ENCODE measurements at regions not wholly inside any gene's neighbourhood (a gene's known extent, or its start where the extent isn't known, plus 50 kb on each side); places are given as distances from the start of the nearest gene placed in this dataset.
A peak's percentile ranks its signal among the peaks of the same experiment; 100 is the strongest.

DNA sequence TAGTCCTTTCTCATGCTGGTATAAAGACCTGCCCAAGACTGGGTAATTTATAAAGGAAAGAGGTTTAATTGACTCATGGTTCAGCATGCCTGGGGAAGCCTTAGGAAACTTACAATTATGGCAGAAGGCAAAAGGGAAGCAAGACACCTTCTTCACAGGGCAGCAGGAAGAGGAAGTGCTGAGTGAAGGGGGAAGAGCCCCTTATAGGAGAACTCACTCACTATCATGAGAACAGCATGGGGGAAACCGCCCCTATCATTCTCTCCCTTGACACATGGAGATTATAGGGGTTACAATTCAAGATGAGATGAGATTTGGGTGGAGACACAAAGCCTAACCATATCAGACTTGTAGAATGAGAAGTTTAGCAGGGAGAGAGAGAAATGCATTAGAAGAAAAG, 373.3 kb upstream of the DIAPH2 start:
- DNase-seq (ENCODE audit: low spot score): no peak

DNA sequence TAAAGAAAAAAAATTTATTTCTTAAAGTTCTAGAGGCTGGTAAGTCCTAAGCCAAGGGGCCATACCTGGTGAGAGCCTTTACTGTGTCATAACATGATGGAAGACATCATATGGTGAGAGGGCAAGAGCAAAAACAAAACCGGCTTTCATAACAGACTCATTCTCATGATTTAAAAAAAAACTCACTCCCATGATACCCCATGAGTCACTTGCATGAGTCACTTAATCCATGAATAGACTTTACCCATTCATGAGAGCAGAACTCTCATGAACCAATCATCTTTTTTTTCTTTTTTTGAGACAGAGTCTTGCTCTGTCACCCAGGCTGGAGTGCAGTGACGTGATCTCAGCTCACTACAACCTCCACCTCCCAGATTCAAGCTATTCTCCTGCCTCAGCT, 369.7 kb upstream of the DIAPH2 start:
- DNase-seq (ENCODE audit: low spot score): no peak

DNA sequence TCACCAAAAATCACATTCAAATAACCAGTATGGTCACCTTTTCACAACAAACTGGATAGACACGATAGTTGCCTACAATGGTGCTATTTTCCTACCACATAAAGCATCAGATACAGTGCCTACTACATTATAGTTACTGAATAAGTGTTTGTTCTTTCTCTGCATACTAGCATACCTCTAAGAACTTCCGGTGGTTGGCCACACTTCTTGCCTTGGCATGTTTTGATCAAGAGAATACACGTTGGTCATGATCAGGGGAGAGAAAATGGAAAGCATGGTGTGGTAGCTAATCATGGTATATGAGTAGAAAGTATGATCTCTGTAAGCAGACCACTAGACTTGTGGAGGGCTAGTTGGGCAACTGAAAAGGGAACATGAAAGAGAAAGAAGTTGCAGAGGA, 322.8 kb upstream of the DIAPH2 start:
- DNase-seq (ENCODE audit: low spot score): no peak

DNA sequence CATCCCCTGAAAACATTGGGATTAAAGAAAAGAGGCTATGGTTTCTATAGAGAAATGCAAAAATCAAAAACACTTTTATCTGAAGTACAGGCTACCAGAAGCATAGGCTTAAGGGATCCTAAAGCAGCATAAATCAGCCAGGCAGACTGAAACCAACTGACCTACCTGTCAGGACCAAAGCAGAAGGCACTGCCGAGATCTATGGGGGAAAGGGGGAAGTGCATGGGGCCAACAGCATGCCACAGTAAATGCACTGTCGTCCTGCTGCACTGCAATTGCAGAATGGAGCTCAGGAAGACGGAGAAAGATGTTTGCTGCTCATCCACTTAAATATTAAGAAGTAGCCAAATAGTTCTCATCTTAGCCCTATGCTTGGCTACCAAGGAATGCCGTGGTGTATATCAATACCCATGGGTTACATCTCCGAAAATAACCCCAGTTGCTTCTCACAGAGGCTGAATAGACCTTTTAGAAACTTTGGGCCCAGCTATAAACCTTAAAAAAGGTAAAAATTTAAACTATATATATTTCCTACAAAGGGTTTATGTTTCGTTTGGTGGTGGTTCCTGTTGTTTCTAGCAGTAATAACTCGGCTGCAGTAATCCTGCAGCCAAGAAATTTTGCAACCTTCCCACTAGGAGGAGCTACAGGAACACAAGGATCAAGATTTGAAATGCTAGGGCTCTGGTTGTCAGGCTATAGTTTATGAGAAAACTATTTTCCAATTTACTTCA, 312.2 kb upstream of the DIAPH2 start:
- peak; percentile 44 for DNase-seq (ENCODE audit: low spot score)

DNA sequence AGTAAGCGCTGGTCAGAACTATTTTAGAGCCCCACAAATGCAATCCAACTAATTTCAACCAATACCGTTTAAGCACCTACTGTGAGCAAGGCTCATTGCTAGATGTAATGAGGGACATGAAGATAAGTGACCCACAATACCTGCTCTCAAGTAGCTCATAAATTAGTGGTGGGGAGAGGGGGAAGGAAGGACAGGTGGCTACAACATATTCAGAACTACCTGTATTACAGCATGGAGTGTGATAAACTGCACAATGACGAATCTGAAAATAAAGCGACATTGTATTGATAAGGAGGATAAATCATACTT, 311.6 kb upstream of the DIAPH2 start:
- no peak for DNase-seq (ENCODE audit: low spot score)

DNA sequence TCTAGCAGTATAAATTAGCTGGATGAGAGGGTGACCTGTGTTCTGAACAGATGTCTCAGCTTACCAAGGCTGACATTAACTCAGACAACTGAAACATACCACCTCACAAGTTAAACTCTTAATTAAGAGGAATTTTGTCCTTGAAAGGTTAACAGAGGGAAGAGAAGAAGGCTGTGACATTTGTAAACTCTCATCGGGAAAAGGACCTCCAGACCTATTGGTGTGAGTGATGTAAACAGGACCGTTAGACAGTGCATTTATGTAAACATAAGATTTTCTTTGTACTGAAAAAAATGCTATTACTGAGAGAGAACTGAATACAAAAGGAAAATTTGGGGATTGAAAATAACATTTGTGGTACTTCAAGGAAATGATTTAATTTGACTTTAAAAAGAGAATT, 308.4 kb upstream of the DIAPH2 start:
- DNase-seq (ENCODE audit: low spot score): no peak

DNA sequence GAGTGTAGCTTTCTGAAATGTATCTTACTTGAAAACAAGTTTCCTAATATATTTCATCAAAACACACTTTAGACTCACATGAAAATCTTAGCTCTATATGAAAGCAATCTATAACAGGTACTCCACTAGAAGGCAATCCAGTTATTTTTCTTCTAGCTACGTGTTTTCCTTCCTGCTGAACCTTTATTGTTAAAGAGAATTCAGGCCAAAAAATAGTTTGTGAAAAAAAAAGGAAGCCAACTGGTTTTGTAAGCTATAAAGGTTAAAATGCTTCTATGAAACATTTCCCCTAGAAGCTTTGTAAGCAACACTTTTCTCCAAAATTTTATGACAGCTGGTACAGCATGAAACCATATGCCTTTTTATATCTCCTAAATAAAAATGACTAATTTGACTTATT, 304.7 kb upstream of the DIAPH2 start:
- no peak for DNase-seq (ENCODE audit: low spot score)

DNA sequence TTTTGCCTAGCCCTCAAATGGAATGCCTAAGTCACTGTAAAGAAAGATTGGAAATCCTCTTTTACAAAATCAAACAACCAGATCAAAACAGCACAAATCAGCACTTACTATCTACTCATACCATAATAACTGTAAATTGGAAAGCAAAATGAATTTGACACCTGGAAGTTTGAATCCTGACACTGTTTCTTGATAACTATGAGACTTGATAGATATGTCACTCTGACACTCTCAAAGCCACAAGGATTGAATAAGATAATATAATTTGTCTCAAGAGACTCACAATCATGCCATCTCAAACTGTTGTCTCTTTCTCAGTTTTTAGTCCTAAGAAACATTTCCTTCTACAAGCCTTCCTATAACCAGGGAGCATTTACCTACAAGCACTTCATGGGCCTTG, 302.6 kb upstream of the DIAPH2 start:
- no peak for DNase-seq (ENCODE audit: low spot score)

DNA sequence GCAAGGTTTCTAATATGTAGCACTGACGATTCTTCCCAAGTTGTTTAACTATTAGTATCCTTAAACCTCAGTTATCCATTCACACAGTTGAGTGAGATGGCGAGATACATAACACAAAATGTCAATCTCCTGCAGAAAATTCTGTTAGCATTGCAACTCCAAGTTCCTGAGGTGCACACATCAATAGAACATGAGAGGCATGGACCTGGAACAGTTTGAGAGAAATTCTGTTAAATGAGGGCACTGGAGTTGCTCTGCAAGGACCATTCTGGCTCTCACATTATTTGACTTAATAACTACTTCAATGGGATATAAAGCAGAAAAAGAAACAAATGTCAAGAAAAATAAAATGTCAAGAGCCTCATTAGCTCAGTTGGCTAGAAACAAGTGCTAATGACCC, 301.2 kb upstream of the DIAPH2 start:
- no peak for DNase-seq (ENCODE audit: low spot score)

DNA sequence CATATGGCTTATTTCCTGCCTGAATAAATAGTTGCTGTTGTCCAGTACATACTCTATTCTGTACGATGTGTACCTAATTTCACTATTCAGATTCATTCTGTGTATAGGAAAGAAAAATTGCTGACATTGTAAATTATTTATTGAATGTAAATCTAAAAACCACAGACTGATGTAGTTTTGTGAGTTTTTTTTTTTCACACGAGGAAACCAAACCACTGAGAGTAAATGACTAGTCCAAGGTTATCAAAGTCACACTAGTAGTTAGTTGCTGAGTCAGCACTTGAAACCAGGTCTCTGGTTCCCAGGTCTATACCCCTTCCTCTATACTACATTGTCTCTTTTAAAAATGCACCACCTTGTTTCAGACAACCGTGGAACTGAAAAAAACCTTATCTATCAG, 298.3 kb upstream of the DIAPH2 start:
- DNase-seq (ENCODE audit: low spot score): no peak

DNA sequence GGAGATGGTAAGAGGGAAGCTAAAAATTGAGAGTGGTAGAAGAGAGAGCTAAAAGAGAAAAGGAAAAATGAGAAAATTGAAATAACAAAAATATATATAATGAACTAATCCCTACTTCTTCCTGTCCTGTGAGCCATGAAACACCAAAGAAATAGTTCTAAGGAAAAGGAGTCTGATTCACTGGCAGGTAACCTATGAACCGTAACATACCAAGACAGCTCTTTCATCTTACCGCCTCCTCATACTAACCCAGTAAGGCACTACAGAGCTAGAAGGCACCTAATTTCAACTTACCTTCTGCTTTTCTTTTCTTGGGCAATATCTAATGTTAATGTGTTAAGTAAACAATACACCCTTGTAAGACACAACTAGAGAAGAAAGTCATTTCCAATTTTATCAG, 297.7 kb upstream of the DIAPH2 start:
- DNase-seq (ENCODE audit: low spot score): no peak

DNA sequence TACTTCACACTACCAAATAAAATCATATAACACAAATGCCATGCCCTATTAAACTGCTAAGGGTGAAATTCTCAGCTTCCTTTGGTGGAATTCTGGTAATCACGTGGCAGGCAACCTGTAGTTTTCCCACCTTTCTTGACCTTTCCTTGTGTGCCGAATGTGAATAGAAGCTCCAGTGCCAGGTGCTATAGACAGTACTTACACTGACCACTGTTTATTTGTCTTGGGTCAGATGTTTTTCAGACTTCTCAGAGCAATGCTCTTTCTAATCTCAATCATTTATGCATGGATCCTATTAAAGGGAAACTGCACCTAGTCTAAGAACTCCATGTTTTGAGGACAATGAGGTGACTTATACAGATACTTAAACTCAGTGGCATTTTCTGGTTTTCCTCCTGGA, 296.8 kb upstream of the DIAPH2 start:
- no peak for DNase-seq (ENCODE audit: low spot score)

DNA sequence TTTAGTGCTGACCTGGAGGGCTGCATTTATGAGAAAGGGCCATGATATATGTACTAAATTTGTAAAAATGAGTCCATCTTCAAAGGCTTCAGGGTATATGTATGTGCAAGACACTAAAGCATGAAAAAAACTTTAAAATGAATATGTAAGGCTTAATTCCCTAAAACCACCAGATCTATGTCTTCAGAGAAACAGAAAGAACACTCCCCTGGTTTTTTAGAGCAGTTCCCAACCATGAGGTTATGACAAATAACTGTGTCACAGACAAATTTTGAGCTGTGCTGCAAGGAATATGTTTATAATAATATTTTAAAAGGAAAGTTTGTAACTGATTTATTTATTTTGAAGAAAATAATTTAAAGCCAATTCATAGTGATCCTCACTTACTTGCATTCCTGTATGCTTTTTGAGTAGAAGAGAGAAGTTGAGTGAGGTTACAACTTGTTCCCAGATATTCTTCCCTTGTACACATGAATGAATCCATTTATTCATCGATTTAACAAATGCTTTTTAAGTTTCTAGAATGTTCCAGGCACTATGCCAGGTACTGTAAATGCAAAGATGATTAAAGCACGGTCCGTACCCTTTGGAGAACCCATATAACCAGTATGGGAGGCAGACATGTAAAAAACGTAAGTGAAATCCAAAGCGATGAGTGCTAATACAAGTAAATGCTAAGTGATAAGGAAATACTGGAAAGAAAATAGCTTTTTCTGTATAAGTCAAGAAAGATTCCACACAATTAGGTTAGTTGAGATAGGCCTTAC, 295.2 kb upstream of the DIAPH2 start:
- no peak for DNase-seq (ENCODE audit: low spot score)

DNA sequence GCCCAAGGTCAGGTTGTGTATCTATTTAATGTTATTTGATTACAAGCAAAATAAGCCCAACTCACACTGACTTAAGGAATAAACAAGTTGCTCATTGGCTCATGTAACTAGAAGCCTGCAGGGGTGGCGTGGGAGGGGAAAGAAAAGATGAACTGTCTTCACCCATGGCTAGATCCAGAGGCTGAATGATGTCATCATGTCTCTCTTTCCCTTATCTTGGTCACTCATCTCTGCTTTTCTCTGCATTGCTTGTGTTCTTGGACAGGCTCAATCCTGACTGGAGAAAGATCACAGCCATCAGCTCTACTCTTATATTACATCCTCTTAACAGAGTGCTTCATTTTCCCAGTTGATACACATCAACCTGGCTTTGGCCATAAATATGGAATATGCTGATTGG, 290.0 kb upstream of the DIAPH2 start:
- no peak for DNase-seq (ENCODE audit: low spot score)

DNA sequence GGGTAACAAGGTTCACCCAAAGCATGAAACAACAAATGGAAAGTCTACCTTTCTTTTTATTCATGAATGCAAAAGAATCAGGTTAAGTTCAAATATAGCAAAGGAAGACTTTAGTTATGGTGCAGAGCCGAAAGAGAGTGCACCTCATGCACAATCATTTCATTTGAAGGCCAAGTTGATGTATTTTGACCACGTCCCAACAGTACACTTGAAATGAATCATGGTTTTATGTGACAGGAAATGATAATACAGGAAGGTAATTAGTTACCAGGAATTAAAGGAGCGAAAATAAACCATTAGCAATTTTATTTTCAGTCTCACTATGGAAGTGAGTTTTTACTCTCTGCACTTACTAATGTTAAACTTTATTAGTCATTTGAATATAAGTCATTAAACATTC, 281.2 kb upstream of the DIAPH2 start:
- no peak for DNase-seq (ENCODE audit: low spot score)

DNA sequence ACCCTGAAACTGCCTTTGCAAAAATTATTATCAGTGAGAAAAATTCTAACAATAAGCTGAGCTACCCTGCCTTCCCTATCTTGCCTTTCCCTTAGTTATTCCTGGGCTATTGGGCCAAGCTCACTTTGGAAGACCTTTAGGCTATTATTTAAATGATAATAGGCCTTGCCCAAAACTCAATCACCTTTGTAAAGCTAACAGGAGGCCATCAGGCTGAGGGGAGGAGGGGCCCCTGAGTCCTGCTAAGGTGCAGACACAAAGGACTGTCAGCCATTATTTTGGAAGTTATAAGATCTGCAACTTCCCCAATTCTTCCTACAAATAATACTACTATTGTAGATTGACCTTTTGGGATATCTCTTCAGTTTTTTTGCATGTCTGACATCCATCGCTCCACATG, 278.8 kb upstream of the DIAPH2 start:
- DNase-seq (ENCODE audit: low spot score): no peak

DNA sequence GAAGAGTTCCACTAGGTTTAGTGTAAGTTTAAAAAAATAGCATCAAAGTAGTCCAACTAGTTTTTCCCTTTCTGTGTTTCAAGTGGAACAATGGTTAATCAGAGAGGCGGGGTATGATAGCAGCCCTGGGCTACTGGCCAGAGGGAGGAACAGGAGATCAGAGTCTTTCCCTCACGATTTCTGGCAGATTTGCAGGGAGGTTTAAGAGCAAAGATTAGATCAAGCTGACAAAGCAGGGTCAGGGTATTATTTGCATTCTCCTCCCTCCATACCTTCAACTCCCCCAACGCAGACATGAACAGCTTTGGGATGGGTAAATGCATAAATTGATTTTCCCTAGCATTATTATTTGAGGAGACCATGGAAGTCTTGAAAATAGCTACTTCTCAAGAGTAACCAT, 277.6 kb upstream of the DIAPH2 start:
- peak; percentile 15 for DNase-seq (ENCODE audit: low spot score)

DNA sequence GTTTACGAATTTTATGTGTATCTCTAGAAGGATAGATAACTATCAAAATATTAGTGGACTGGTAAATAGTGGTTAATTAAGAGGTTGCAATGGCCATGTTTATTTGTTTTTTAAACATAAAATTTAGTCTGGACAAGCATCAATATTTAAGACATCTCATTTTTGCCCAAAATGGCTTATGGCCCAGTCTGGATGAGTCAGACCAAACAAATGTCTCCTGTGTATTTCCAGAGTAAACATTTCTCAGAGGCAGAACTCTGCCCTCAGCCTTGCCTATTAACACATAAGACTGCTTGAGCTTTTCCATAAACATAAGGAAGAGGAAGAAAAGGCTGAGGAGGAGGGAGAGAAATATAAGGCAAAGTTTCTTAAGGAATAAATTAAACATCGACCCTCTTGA, 277.1 kb upstream of the DIAPH2 start:
- no peak for DNase-seq (ENCODE audit: low spot score)

DNA sequence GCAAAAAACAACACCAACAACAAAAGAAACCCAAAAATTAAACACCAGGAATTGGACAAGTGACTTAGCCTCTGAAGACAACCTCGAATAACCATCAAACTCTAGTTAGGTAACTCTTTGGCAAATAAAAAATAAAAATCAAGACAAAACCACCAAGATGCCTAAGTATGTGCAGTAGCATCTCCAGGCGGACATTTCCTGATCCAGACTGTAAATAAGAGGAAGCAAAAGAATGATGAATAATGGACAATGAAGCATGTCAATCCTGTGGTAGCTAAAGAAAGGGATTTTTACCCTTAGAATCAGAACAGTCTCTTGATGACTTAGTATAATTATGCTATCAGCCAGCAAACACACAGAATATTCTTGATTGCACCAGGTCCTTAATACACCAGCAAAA, 276.7 kb upstream of the DIAPH2 start:
- DNase-seq (ENCODE audit: low spot score): no peak

DNA sequence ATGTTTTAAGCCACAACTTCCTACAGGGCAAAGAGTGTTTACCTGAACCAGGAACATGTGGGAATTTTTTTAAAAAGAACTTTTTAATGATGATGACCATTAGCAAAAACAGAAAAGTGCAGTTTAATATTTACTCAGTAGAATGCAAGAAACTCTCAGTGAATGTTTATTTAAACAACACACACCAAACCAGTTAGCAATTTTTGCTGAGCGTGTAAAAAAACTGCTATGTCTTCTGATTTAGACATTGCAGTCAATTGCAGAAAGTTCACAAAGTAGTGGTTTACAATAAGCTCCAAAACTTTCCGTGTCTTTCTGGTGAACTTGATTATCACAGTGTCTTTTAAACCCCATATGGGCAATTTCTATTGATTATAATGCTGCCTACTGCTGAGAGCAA, 273.7 kb upstream of the DIAPH2 start:
- no peak for DNase-seq (ENCODE audit: low spot score)

DNA sequence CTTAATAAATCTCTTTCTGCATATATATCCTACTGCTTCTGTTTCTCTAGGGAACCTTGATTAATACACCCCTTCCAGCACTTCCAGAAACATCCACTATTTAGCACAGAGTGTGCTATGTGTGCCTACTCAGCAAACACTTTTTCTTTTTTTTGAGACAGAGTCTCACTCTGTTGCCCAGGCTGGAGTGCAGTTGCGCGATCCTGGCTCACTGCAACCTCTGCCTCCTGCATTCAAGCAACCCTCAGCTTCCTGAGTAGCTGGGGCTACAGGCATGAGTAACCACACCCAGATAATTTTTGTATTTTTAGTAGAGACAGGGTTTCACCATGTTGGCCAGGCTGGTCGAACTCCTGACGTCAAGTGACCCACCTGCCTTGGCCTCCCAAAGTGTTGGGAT, 266.9 kb upstream of the DIAPH2 start:
- DNase-seq (ENCODE audit: low spot score): no peak

DNA sequence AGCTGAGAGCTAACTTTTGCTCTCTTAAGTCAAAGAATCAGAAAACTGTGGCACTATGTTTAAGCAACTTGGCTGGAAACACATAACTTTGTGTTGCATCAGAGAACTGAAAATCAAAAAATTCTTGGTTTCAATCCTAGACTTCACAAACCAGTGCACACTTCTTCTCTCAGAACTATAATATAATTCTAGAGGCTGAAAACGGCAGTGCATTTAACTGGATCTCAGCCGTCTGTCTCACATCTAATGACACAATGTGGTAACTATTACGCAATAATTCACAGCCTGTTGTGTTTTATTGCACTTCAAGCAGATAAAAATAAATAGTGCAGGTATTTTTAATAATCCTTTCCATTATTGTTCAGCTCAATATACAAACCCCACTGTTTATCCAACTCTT, 260.6 kb upstream of the DIAPH2 start:
- DNase-seq (ENCODE audit: low spot score): no peak

DNA sequence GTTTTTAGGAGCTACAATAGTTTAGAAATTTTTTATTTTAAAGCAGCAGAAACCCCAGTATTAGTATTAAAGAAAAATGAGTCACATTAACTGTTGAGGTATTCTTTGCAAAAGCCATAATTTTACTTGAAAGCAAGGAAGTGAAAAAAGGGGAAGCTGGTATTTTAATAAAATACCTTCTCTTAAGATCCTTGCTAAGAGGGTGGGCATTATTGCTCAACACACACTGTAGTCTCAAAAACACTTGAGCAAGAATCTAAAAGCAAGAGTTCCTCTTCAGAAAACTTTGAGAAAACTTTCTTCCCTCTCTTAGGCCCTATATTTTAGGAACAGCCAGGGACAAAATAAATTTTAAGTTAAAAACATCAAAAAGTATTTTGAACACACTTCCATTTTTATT, 259.4 kb upstream of the DIAPH2 start:
- no peak for DNase-seq (ENCODE audit: low spot score)

DNA sequence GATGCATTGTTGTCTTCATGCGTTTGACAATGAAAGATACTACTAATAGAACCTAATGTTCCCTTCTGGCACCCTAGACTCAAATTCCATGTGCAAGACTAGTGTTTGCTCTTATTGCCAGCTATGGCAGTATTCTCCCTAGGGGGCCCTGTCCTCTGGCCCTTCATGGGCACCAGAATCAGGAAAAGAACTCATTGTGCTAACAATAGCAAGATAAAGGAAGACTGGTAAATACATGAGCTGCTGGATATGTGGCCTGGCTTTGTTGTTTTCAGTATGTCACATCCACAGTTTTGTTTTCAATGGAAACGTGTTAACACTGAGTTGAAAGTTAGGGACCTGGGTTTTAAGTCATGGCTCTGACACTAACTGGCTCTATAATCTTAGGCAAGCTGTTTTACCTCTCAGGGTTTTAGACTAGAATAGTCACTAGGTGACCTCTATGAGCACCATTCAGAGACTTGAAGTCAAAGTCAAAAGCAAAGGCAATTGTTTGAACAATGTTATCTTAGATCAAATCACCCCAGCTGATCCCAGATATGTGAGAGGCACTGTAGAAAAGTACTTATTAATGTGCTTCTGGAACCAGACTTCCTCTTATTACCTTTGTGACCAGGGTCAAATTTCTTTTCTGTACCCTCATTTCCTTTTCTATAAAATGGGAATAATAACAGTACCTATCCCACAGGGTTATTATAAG, 253.7 kb upstream of the DIAPH2 start:
- no peak for DNase-seq (ENCODE audit: low spot score)
